PFSK-1 (cell line): ENCODE measurements at regions not wholly inside any gene's neighbourhood (a gene's known extent, or its start where the extent isn't known, plus 50 kb on each side); places are given as distances from the start of the nearest gene placed in this dataset.
A peak's percentile ranks its signal among the peaks of the same experiment; 100 is the strongest.

Experiments used
- FOXP2 ChIP-seq: optimal IDR thresholded peaks from 2 replicates; pipeline ENCODE3; 2011; ENCODE audit warnings: borderline replicate concordance, control low read depth, inconsistent platforms; ENCODE audit not compliant: insufficient read depth; ENCODE audit errors: extremely low read length, extremely low read depth
- POLR2AphosphoS5 ChIP-seq: IDR thresholded peaks from 2 replicates; pipeline ENCODE4 v1.6.1; 2012; ENCODE audit warnings: low read depth, mild to moderate bottlenecking, control low read depth, low read length, moderate library complexity
- REST ChIP-seq, 2 experiments: IDR thresholded peaks; 2 replicates each; pipeline versions ENCODE4 v1.6.1 to v1.8.0; 2011 to 2012; ENCODE audit warnings: low read depth in 2 of 2, low read length in 2 of 2, control low read depth in 1 of 2, inconsistent platforms in 1 of 2, mild to moderate bottlenecking in 1 of 2, moderate library complexity in 1 of 2; ENCODE audit not compliant: insufficient read depth in 1 of 2
- SIN3A ChIP-seq: IDR thresholded peaks from 2 replicates; pipeline ENCODE4 v1.6.1; 2012; ENCODE audit warnings: mild to moderate bottlenecking, low read length, moderate library complexity, borderline replicate concordance; ENCODE audit not compliant: insufficient read depth
- TAF1 ChIP-seq: IDR thresholded peaks from 2 replicates; pipeline ENCODE4 v1.6.1; 2012; ENCODE audit warnings: low read length, control low read depth, borderline replicate concordance; ENCODE audit not compliant: insufficient read depth

GRCh38 chr7:51621956-51622355 is 305.3 kb upstream of the COBL start:
- TF ChIP-seq SIN3A = no peak
- no peak for TF ChIP-seq POLR2AphosphoS5
- TF ChIP-seq TAF1 = no peak
- TF ChIP-seq REST (IDR thresholded peaks at IDR 0.05; ENCODE audit: insufficient read depth in 1 of 2, low read depth in 2 of 2, low read length in 2 of 2) = no peak
- no peak for TF ChIP-seq FOXP2

- no peak for TF ChIP-seq SIN3A
- TF ChIP-seq POLR2AphosphoS5 = no peak
- TF ChIP-seq FOXP2 = no peak
- TF ChIP-seq TAF1 = no peak
- TF ChIP-seq REST (IDR thresholded peaks at IDR 0.05; ENCODE audit: insufficient read depth in 1 of 2, low read depth in 2 of 2, low read length in 2 of 2) = no peak
These were observed 304.1 kb upstream of the COBL start for GRCh38 chr7:51620706-51621105.

- TF ChIP-seq FOXP2 (no peak), POLR2AphosphoS5 (no peak), SIN3A (no peak), REST (IDR thresholded peaks at IDR 0.05; ENCODE audit: insufficient read depth in 1 of 2, low read depth in 2 of 2, low read length in 2 of 2) (no peak)
These were observed 303.3 kb upstream of the COBL start for GRCh38 chr7:51619880-51620279.

- no peak for TF ChIP-seq FOXP2
- TF ChIP-seq POLR2AphosphoS5 = no peak
- no peak for TF ChIP-seq REST (IDR thresholded peaks at IDR 0.05; ENCODE audit: insufficient read depth in 1 of 2, low read depth in 2 of 2, low read length in 2 of 2)
- no peak for TF ChIP-seq TAF1
- no peak for TF ChIP-seq SIN3A
These were observed 301.1 kb upstream of the COBL start for GRCh38 chr7:51617686-51618085.

- no peak for TF ChIP-seq TAF1
- TF ChIP-seq SIN3A = no peak
- TF ChIP-seq FOXP2 = no peak
- peak; percentile 63 to 87; a peak in 3 of 4 replicates for TF ChIP-seq REST (IDR thresholded peaks at IDR 0.05; ENCODE audit: insufficient read depth in 1 of 2, low read depth in 2 of 2, low read length in 2 of 2)
- no peak for TF ChIP-seq POLR2AphosphoS5
These were observed 297.3 kb upstream of the COBL start for GRCh38 chr7:51613911-51614357.
